GM23338 (cell line): ENCODE measurements at regions not wholly inside any gene's neighbourhood (a gene's known extent, or its start where the extent isn't known, plus 50 kb on each side); places are given as distances from the start of the nearest gene placed in this dataset.
"Not testable (repeated sequence)": the region's sequence is repeated elsewhere in the genome, so short reads cannot be mapped to it uniquely, and the experiment has no call there.

ENCODE experiments used
- ATAC-seq: fragments of 200-7000 bp; cut with Tn5 transposase; 3 replicates; pipeline ENCODE4 v1.9.1; 2020
- DNase-seq: peaks from one replicate; pipeline ENCODE4 v3.0.0-alpha.2; 2015; ENCODE audit warnings: low spot score
- H2AFZ ChIP-seq: fragments of 200-600 bp; sonication (generic); 2 replicates; pipeline ENCODE4 v1.8.0; 2016; ENCODE audit warnings: antibody characterized with exemption, mild to moderate bottlenecking, moderate library complexity
- H3F3A ChIP-seq: fragments of 200-600 bp; sonication (generic); replicated peaks from 2 replicates; pipeline ENCODE4 v1.8.0; 2017; ENCODE audit warnings: antibody characterized with exemption, mixed run types, low read depth
- H3K27ac ChIP-seq: fragments of 200-600 bp; sonication (generic); 2 replicates; pipeline ENCODE4 v1.6.1; 2016; ENCODE audit warnings: low read depth
- H3K27me3 ChIP-seq: fragments of 200-600 bp; sonication (generic); 2 replicates; pipeline ENCODE4 v1.8.0; 2016; ENCODE audit warnings: mild to moderate bottlenecking, mixed run types, moderate library complexity; ENCODE audit not compliant: insufficient read depth
- H3K36me3 ChIP-seq: fragments of 200-600 bp; sonication (generic); 2 replicates; pipeline ENCODE4 v1.8.0; 2016; ENCODE audit warnings: mild to moderate bottlenecking; ENCODE audit not compliant: insufficient read depth
- H3K4me1 ChIP-seq: fragments of 200-600 bp; sonication (generic); 2 replicates; pipeline ENCODE4 v1.8.0; 2016; ENCODE audit warnings: mild to moderate bottlenecking, moderate library complexity; ENCODE audit not compliant: insufficient read depth
- H3K4me2 ChIP-seq: fragments of 200-600 bp; sonication (generic); 2 replicates; pipeline ENCODE4 v1.7.1; 2017; ENCODE audit warnings: mixed run types
- H3K4me3 ChIP-seq: fragments of 200-600 bp; sonication (generic); 2 replicates; pipeline ENCODE4 v1.6.1; 2016; ENCODE audit warnings: mixed run types
- H3K79me2 ChIP-seq: fragments of 200-600 bp; sonication (generic); replicated peaks from 2 replicates; pipeline ENCODE4 v1.8.0; 2017; ENCODE audit warnings: mild to moderate bottlenecking; ENCODE audit not compliant: insufficient read depth
- H3K9me2 ChIP-seq: fragments of 200-600 bp; sonication (generic); 2 replicates; pipeline ENCODE4 v1.8.0; 2017; ENCODE audit not compliant: insufficient read depth
- H4K20me1 ChIP-seq: fragments of 200-600 bp; sonication (generic); replicated peaks from 2 replicates; pipeline ENCODE4 v1.8.0; 2017; ENCODE audit warnings: mild to moderate bottlenecking; ENCODE audit not compliant: insufficient read depth
- H3K27ac Mint-ChIP-seq: 2 replicates; pipeline ENCODE4 v1.8.0; 2020; ENCODE audit warnings: inconsistent platforms, mild to moderate bottlenecking, moderate library complexity, mixed read lengths
- H3K27me3 Mint-ChIP-seq: 3 replicates; pipeline ENCODE4 v1.8.0; 2022; ENCODE audit warnings: low read depth, mild to moderate bottlenecking, moderate library complexity, mixed read lengths, inconsistent platforms; ENCODE audit not compliant: insufficient read depth, poor library complexity
- H3K36me3 Mint-ChIP-seq: 3 replicates; pipeline ENCODE4 v1.8.0; 2021; ENCODE audit warnings: low read depth, mild to moderate bottlenecking, inconsistent platforms, moderate library complexity, mixed read lengths
- H3K4me1 Mint-ChIP-seq: 3 replicates; pipeline ENCODE4 v1.8.0; 2020; ENCODE audit warnings: mild to moderate bottlenecking, inconsistent platforms, mixed read lengths
- H3K4me3 Mint-ChIP-seq: 3 replicates; pipeline ENCODE4 v1.8.0; 2021; ENCODE audit warnings: moderate library complexity, mild to moderate bottlenecking, inconsistent platforms, mixed read lengths
- H3K9me3 Mint-ChIP-seq: 3 replicates; pipeline ENCODE4 v1.8.0; 2020; ENCODE audit warnings: moderate library complexity, mild to moderate bottlenecking, inconsistent platforms, mixed read lengths

GRCh38 chr4:190122161-190123142 is 51.1 kb upstream of the DUX4 start:
- H3K4me3 ChIP-seq, H3K36me3 ChIP-seq, H3K4me2 ChIP-seq, H3K79me2 ChIP-seq, H3K4me1 Mint-ChIP-seq, H3K27ac ChIP-seq, H3K4me3 Mint-ChIP-seq, H3F3A ChIP-seq, H3K27me3 Mint-ChIP-seq, H3K27ac Mint-ChIP-seq, ATAC-seq, H4K20me1 ChIP-seq, H3K4me1 ChIP-seq, H3K9me2 ChIP-seq, H2AFZ ChIP-seq, H3K27me3 ChIP-seq, H3K36me3 Mint-ChIP-seq: not testable (repeated sequence)
- peaks cover 20% of the 10 kb centered on the region for H3K9me3 Mint-ChIP-seq
- DNase-seq, result peak; percentile 5
